Aorta (tissue), 5 donors: ENCODE measurements at regions not wholly inside any gene's neighbourhood (a gene's known extent, or its start where the extent isn't known, plus 50 kb on each side); places are given as distances from the start of the nearest gene placed in this dataset.

Experiments
- ATAC-seq: fragments of 200-7000 bp; cut with Tn5 transposase; one replicate; pipeline ENCODE4 v1.9.1; 2022; ENCODE audit warnings: moderate library complexity; ENCODE audit not compliant: low FRiP score
- DNase-seq, 2 donors: peaks; one replicate each; pipeline ENCODE4 v3.0.0-alpha.2; 2020
- H3K27ac ChIP-seq, 2 donors: one replicate each; pipeline ENCODE4 v1.5.1; 2013; ENCODE audit warnings: low read length in 2 of 2, mild to moderate bottlenecking in 2 of 2, moderate library complexity in 2 of 2, control low read depth in 1 of 2, inconsistent platforms in 1 of 2, low read depth in 1 of 2
- H3K27me3 ChIP-seq, 2 donors: one replicate each; pipeline ENCODE4 v1.6.1; 2013; ENCODE audit warnings: control low read depth in 1 of 2, low read length in 1 of 2, mild to moderate bottlenecking in 1 of 2, moderate library complexity in 1 of 2; ENCODE audit not compliant: insufficient read depth in 2 of 2, control insufficient read depth in 1 of 2
- H3K36me3 ChIP-seq, 2 donors: one replicate each; pipeline ENCODE4 v1.6.1; 2013; ENCODE audit warnings: control low read depth in 1 of 2, low read length in 1 of 2, mild to moderate bottlenecking in 1 of 2; ENCODE audit not compliant: insufficient read depth in 2 of 2, control insufficient read depth in 1 of 2
- H3K4me1 ChIP-seq, 2 donors: one replicate each; pipeline ENCODE4 v1.6.1; 2013; ENCODE audit warnings: low read length in 2 of 2, control low read depth in 1 of 2, mild to moderate bottlenecking in 1 of 2, moderate library complexity in 1 of 2; ENCODE audit not compliant: insufficient read depth in 2 of 2, control insufficient read depth in 1 of 2
- H3K4me3 ChIP-seq, 2 donors: one replicate each; pipeline ENCODE4 v1.5.1; 2013; ENCODE audit warnings: low read length in 2 of 2, control low read depth in 1 of 2, mild to moderate bottlenecking in 1 of 2
- H3K9me3 ChIP-seq: one replicate; pipeline ENCODE4 v1.6.1; 2013; ENCODE audit warnings: mild to moderate bottlenecking, low read length; ENCODE audit not compliant: control insufficient read depth
- WGBS, 2 donors: extraction: QIAGEN DNeasy Blood & Tissue Kit; methylation state at CpG; one replicate each; pipeline ENCODE4 v1.1.7; 2013; 5-methylcytosine and 5-hydroxymethylcytosine counted together
- intact Hi-C, 2 donors: fragments of 100-400 bp; cut with DNase I; formaldehyde crosslinking; loops; one replicate each; pipeline versions ENCODE4 v1.14.2 to v1.15.0; 2022
- donor health status: healthy with polysubstance abuse.
- donor health status: Bipolar disorder and iron deficiency.
- donor health status: DM: no; HTN: no; CAD: no.
- donor health status: DM: no; HTN: no; CAD: no.
- donor health status: DM: yes; HTN: yes; CAD: no.

DNA sequence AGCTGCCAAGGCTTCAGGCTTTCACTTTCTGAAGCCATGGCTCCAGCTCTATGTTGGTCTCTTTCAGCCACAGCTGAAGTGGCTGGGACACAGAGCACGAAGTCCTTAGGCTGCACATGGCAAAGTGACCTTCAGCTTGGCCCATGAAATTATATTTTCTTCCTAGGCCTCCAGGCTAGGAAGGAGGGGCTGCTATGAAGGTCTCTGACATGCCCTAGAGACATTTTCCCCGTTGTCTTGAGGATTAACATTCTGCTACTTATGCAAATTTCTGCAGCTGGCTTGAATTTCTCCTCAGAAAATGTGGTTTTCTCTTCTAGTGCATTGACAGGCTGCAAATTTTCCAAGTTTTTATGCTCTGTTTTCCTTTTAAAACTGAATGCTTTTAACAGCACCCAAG is 99.8 kb upstream of the KCNIP4 start:
- 51 to 61% methylated on average over 2 of the region's 2 CpGs for WGBS, 2 donors
- H3K27me3 ChIP-seq = no peaks in the 10 kb centered on the region
- no peak for DNase-seq
- intact Hi-C loops = no loop called here
- no peaks in the 10 kb centered on the region for H3K36me3 ChIP-seq
- H3K4me1 ChIP-seq = no peaks in the 10 kb centered on the region
- no peaks in the 10 kb centered on the region for H3K9me3 ChIP-seq
- no peak overlapping the region for H3K27ac ChIP-seq
- ATAC-seq = no peak
- no peak overlapping the region for H3K4me3 ChIP-seq

DNA sequence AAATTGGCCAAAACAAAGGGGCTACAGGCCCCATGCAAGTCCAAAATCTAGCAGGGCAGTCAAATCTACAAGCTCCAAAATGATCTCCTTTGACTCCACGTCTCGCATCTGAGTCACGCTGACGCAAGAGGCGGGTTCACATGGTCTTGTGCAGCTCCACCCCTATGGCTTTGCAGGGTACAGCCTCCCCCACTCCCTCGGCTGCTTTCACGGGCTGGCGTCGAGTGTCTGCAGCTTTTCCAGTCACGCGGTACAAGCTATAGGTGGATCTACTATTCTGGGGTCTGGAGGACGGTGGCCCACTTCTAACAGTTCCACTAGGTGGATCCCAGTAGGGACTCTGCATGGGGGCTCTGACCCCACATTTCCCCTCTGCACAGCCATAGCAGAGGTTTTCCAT is 99.2 kb upstream of the KCNIP4 start:
- WGBS, 2 donors = 90 to 92% methylated on average over 12 of the region's 12 CpGs
- H3K36me3 ChIP-seq = no peaks in the 10 kb centered on the region
- ATAC-seq (no peak), DNase-seq (no peak)
- H3K27ac ChIP-seq = no peak overlapping the region
- intact Hi-C loops = no loop called here
- no peaks in the 10 kb centered on the region for H3K4me1 ChIP-seq
- no peak overlapping the region for H3K4me3 ChIP-seq
- H3K9me3 ChIP-seq = no peaks in the 10 kb centered on the region
- H3K27me3 ChIP-seq = no peaks in the 10 kb centered on the region

DNA sequence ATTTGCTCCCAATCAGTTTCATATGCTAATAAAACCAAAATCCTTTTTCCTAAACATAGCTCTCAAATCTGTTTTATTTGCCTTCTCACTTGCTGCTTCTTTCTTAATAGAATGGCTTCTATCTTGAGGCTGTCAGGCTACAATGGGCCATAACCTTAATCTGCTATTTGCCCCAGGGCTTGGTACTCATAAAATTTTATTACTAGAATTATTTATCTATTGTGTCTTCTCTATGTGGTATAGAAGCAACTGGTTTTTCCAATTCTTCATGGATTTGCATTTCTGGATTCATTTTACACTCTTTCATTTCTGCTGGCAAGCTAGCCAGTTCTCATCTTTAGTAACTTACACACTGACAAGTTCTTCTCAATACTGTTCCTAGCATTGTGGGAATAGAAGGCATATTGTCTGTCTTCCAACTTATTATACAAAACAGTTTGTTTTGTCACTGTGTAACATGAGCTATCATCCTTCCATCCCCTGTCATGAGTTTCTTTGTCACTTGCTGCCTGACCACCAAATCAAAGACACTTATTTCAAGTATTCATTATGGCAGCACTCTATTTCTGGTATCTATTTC is 96.6 kb upstream of the KCNIP4 start:
- H3K36me3 ChIP-seq = no peaks in the 10 kb centered on the region
- ATAC-seq = no peak

DNA sequence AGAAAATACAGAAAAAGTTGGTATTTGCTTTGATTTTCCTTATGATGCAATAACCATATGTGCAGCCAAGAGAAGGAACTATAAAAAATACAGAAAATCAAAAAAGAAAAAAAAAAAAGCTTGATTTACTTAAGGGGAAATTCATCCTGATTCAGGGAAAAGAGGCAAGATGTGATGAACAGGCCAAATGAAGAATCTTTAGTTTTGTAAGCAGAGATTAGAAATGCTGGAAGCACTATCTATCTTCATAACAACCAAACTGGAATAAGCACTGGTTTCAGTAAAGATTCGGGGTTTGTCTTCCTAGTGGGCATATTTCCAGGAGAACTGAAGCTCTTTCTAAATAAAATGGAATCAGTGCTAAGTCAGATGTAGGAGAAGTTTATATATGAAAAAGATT is 82.9 kb upstream of the KCNIP4 start:
- intact Hi-C loops = no loop called here
- ATAC-seq = no peak
- Histone ChIP-seq H3K4me1 (no peaks in the 10 kb centered on the region), H3K27ac (no peak overlapping the region), H3K9me3 (no peaks in the 10 kb centered on the region), H3K36me3 (no peaks in the 10 kb centered on the region), H3K27me3 (no peaks in the 10 kb centered on the region), H3K4me3 (no peak overlapping the region)
- no peak for DNase-seq
- WGBS, 2 donors = 64 to 81% methylated on average over 1 of the region's 1 CpG

More for the DNA sequence above, 96.6 kb upstream of the KCNIP4 start:
- no peak for DNase-seq
- Histone ChIP-seq H3K9me3 (no peaks in the 10 kb centered on the region), H3K4me1 (no peaks in the 10 kb centered on the region), H3K4me3 (no peak overlapping the region), H3K27ac (no peak overlapping the region), H3K27me3 (no peaks in the 10 kb centered on the region)
- intact Hi-C loops = no loop called here

DNA sequence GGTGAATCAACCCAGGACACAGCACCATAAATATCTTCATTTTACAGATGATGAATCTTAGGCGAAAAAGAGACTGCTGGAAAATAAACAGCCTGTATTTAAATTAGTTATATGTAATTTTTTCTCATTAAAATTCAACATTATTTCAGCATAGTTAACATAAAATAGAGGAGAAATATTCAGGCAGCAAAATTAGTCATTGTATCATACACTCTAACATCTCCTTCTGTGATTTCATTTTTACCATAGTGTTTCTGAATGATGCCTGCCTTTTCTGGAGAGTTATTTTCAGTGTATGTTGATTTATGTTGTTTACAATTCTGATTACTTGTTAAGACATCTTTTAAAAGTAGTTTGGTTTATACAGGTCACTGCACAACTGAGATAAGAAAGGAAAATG is 82.3 kb upstream of the KCNIP4 start:
- intact Hi-C loops = no loop called here
- Histone ChIP-seq H3K4me3 (no peak overlapping the region), H3K9me3 (no peaks in the 10 kb centered on the region), H3K27ac (no peak overlapping the region), H3K27me3 (no peaks in the 10 kb centered on the region), H3K36me3 (no peaks in the 10 kb centered on the region), H3K4me1 (no peaks in the 10 kb centered on the region)
- 64 to 71% methylated on average over 1 of the region's 1 CpG for WGBS, 2 donors
- DNase-seq = no peak
- ATAC-seq = no peak

DNA sequence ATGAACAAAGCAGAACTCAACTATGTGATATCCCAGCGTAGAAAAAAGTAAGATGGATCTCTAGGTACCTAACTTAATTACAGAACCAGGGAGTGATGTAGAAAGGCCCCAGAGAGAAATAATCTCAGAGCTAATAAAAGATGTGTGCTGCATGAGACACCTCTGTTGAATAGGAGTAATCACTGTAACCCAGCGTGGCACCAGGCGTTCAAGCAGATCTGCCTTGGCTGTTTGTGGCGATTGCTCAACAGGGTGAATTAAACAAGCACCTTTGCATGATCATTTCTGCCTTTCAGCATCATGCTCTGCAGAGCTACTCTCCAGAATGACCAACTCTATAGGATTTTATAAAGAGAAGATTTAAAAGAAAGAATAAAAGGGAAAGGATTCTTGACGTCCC is 81.7 kb upstream of the KCNIP4 start:
- 62 to 72% methylated on average over 5 of the region's 5 CpGs for WGBS, 2 donors
- intact Hi-C loops = no loop called here
- no peaks in the 10 kb centered on the region for H3K9me3 ChIP-seq
- H3K27me3 ChIP-seq = no peaks in the 10 kb centered on the region
- H3K36me3 ChIP-seq = no peaks in the 10 kb centered on the region
- H3K27ac ChIP-seq = no peak overlapping the region
- no peaks in the 10 kb centered on the region for H3K4me1 ChIP-seq
- DNase-seq (no peak), ATAC-seq (no peak)
- H3K4me3 ChIP-seq = no peak overlapping the region

DNA sequence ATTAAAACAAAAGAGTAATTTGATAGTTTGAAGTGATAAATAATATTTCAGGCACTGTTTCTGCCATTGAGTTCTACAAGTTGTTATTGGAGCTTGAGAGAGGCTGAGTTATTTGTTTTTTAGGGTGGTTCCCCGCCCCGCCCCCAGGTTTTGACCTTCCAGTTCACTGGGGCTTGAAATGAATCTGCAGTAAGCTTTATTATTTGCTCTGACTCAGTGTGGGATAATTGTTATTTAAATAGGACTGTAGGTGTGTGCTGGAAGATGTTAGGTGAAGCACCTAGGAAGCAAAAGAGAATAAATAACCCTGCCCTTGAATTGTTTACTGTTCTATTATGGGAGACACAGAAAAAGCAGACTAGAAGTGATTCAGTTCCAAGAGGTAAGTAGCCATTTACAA is 81.2 kb upstream of the KCNIP4 start:
- H3K36me3 ChIP-seq = no peaks in the 10 kb centered on the region
- no peaks in the 10 kb centered on the region for H3K27me3 ChIP-seq
- H3K4me1 ChIP-seq = no peaks in the 10 kb centered on the region
- H3K4me3 ChIP-seq = no peak overlapping the region
- WGBS, 2 donors = 83 to 85% methylated on average over 2 of the region's 2 CpGs
- intact Hi-C loops = no loop called here
- no peaks in the 10 kb centered on the region for H3K9me3 ChIP-seq
- ATAC-seq (no peak), DNase-seq (no peak)
- H3K27ac ChIP-seq = no peak overlapping the region

DNA sequence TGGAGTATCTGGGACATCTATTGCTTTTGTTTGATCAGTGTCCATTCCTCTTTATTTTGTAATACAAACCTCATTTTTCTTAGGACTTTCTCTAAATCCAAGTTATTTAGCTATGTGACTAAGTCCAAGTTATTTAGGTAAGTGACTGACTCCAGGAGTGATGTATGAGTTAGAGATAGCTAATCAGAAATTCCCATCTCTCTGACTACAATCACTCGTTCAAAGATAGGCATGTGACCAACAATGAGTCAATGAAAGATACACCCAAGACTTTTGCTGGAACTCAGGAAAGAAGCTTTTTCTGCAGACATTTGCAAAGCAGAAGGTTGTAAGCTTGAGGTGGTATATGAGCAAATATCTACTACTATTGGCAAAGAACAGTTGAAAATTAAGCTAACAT is 72.5 kb upstream of the KCNIP4 start:
- whole genome bisulfite sequencing, 2 donors = 25 to 27% methylated on average over 1 of the region's 1 CpG
- no peak overlapping the region for H3K27ac ChIP-seq
- intact Hi-C loops = no loop called here
- no peak for ATAC-seq
- H3K4me1 ChIP-seq = no peaks in the 10 kb centered on the region
- H3K4me3 ChIP-seq = no peak overlapping the region
- no peaks in the 10 kb centered on the region for H3K9me3 ChIP-seq
- no peaks in the 10 kb centered on the region for H3K36me3 ChIP-seq
- H3K27me3 ChIP-seq = no peaks in the 10 kb centered on the region
- DNase-seq = no peak

DNA sequence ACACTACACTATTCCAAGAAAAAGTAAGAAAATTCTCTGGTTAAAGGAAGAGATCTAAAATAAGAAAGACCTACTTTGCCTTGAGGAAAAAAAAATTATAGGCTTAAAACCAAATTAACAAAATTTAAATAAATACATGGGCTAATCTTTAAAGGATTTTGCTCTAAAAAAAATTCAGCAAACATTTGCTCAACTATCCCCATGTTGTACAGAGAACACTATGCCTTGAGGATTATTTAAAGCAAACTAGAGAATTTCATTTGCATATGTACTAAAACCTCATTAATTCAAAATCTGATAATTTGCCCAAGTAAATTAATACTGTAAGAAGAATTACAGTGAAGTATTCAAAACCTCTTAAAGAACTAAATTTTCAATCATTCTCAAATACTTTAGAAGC is 71.6 kb upstream of the KCNIP4 start:
- intact Hi-C loops = no loop called here
- Histone ChIP-seq H3K36me3 (no peaks in the 10 kb centered on the region), H3K4me1 (no peaks in the 10 kb centered on the region), H3K4me3 (no peak overlapping the region), H3K27ac (no peak overlapping the region), H3K27me3 (no peaks in the 10 kb centered on the region), H3K9me3 (no peaks in the 10 kb centered on the region)
- DNase-seq = no peak
- ATAC-seq = no peak
